HEK293 (cell line): ENCODE measurements at regions not wholly inside any gene's neighbourhood (a gene's known extent, or its start where the extent isn't known, plus 50 kb on each side); places are given as distances from the start of the nearest gene placed in this dataset.

Source experiments
- PRDM2 ChIP-seq: fragments of 450-650 bp; formaldehyde crosslinking; IDR thresholded peaks from 2 replicates; pipeline ENCODE4 v1.5.1; 2016; ENCODE audit warnings: missing biosample characterization, missing genetic modification characterization, borderline replicate concordance
- SETDB1 ChIP-seq: IDR thresholded peaks from one replicate; pipeline ENCODE4 v1.6.1; 2017; ENCODE audit warnings: mild to moderate bottlenecking, low read length, moderate library complexity, mixed read lengths; ENCODE audit not compliant: insufficient read length
- YY1 ChIP-seq: fragments of 450-650 bp; formaldehyde crosslinking; IDR thresholded peaks from 2 replicates; pipeline ENCODE4 v1.5.1; 2018; ENCODE audit warnings: missing biosample characterization, missing genetic modification characterization
- ZFP69B ChIP-seq: fragments of 450-650 bp; formaldehyde crosslinking; IDR thresholded peaks from 2 replicates; pipeline ENCODE4 v1.5.1; 2016; ENCODE audit warnings: missing biosample characterization, missing genetic modification characterization
- TF ChIP-seq, protein P1 (sequence below): fragments of 450-650 bp; formaldehyde crosslinking; IDR thresholded peaks from 2 replicates; pipeline ENCODE4 v1.5.1; 2016; ENCODE audit warnings: missing biosample characterization, missing genetic modification characterization

DNA sequence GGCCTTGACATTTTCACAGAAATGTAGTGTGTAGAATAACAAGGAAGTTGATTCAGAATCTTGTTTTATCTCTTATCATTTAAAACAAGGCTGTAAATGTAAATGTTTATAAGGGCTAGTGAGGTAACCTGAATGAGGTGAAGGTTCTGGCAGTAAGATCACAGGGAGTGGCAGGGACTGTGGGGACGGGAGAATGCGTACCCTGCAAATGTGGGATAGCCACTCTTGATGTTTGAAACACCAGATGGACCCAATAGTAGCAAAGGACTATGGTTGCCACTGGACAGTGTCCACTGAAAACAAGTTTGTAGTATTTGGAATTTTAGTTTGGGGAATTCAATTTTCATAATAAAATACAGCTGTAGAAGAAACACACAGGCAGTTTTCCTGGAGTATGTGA is 155.3 kb downstream of the FHIP1A start:
- TF ChIP-seq, protein P1, sequence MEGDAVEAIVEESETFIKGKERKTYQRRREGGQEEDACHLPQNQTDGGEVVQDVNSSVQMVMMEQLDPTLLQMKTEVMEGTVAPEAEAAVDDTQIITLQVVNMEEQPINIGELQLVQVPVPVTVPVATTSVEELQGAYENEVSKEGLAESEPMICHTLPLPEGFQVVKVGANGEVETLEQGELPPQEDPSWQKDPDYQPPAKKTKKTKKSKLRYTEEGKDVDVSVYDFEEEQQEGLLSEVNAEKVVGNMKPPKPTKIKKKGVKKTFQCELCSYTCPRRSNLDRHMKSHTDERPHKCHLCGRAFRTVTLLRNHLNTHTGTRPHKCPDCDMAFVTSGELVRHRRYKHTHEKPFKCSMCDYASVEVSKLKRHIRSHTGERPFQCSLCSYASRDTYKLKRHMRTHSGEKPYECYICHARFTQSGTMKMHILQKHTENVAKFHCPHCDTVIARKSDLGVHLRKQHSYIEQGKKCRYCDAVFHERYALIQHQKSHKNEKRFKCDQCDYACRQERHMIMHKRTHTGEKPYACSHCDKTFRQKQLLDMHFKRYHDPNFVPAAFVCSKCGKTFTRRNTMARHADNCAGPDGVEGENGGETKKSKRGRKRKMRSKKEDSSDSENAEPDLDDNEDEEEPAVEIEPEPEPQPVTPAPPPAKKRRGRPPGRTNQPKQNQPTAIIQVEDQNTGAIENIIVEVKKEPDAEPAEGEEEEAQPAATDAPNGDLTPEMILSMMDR (tag by site-specific recombination): no peak
- TF ChIP-seq PRDM2 (tag by site-specific recombination) (no peak), ZFP69B (no peak), YY1 (no peak), SETDB1 (no peak)
